GM12878 (cell line): ENCODE measurements at regions not wholly inside any gene's neighbourhood (a gene's known extent, or its start where the extent isn't known, plus 50 kb on each side); places are given as distances from the start of the nearest gene placed in this dataset.

ENCODE experiments used
- ATAC-seq: fragments of 200-7000 bp; cut with Tn5 transposase; 3 replicates; pipeline ENCODE4 v1.9.1; 2020; ENCODE audit warnings: mild to moderate bottlenecking, moderate library complexity
- BruUV-seq: library from RNA; stranded (reverse); fragments of 400-500 nt; replicated peaks from 2 replicates; lab custom pipeline; 2021; lab: Mats Ljungman, UMichigan
- CTCF ChIA-PET: fragments of 300-600 bp; sonication (Branson Sonifier 250); formaldehyde crosslinking; extraction: SDS; loops from one replicate; lab custom pipeline; 2021; ENCODE audit warnings: inconsistent platforms; lab: Yijun Ruan, JAX
- POLR2A ChIA-PET: fragments of 350-600 bp; formaldehyde crosslinking; extraction: SDS; loops from one replicate; lab custom pipeline; 2021; ENCODE audit warnings: inconsistent platforms; lab: Charles Lee
- RAD21 ChIA-PET: fragments of 300-600 bp; sonication (Branson Sonifier 250); formaldehyde crosslinking; loops from one replicate; lab custom pipeline; 2023; ENCODE audit warnings: antibody characterized with exemption; ENCODE audit not compliant: unreplicated experiment; lab: Charles Lee
- SMC1A ChIA-PET: fragments of 300-600 bp; sonication (Branson Sonifier 250); formaldehyde crosslinking; loops from one replicate; lab custom pipeline; 2023; ENCODE audit not compliant: unreplicated experiment, uncharacterized antibody; lab: Charles Lee
- DNase-seq: peaks from one replicate; pipeline ENCODE4 v3.0.0-alpha.2; 2011; ENCODE audit warnings: low read depth, low spot score
- FAIRE-seq: peaks from 3 replicates; lab custom pipeline; 2011; peaks lifted over from hg19 to GRCh38; lab: Jason Lieb, UNC
- H2AFZ ChIP-seq: 2 replicates; pipeline ENCODE4 v1.6.0; 2011; ENCODE audit warnings: low read depth, low read length, control low read depth; ENCODE audit not compliant: control insufficient read depth
- H3K27ac ChIP-seq: 2 replicates; pipeline ENCODE4 v1.5.1; 2011; ENCODE audit warnings: control low read depth; ENCODE audit not compliant: control insufficient read depth, insufficient read depth
- H3K27me3 ChIP-seq, 2 experiments: replicated peaks in 1 of 2; 2 replicates each; pipeline versions ENCODE4 v1.6.0 to v1.6.1; 2011; ENCODE audit warnings: low read length in 1 of 2; ENCODE audit not compliant: control insufficient read depth in 2 of 2, insufficient read depth in 2 of 2
- H3K36me3 ChIP-seq, 2 experiments: 2 replicates each; pipeline ENCODE4 v1.5.1; 2011; ENCODE audit warnings: low read length in 1 of 2; ENCODE audit not compliant: control insufficient read depth in 2 of 2, insufficient read depth in 2 of 2
- H3K4me1 ChIP-seq: 2 replicates; pipeline ENCODE4 v1.6.1; 2011; ENCODE audit warnings: mild to moderate bottlenecking, low read length, moderate library complexity, mixed read lengths; ENCODE audit not compliant: control insufficient read depth, insufficient read depth
- H3K4me2 ChIP-seq: 2 replicates; pipeline ENCODE4 v1.6.0; 2011; ENCODE audit warnings: control low read depth; ENCODE audit not compliant: control insufficient read depth, insufficient read depth
- H3K4me3 ChIP-seq: fragments of 200-600 bp; sonication (generic); 2 replicates; pipeline ENCODE4 v1.5.1; 2016
- H3K79me2 ChIP-seq: 2 replicates; pipeline ENCODE4 v1.6.0; 2011; ENCODE audit warnings: low read length; ENCODE audit not compliant: control insufficient read depth, insufficient read depth
- H3K9ac ChIP-seq: 2 replicates; pipeline ENCODE4 v1.8.0; 2011; ENCODE audit warnings: low read length, control low read depth, mixed read lengths; ENCODE audit not compliant: control insufficient read depth, insufficient read depth
- H3K9me3 ChIP-seq: replicated peaks from 3 replicates; pipeline ENCODE4 v1.5.1; 2011; ENCODE audit warnings: mild to moderate bottlenecking, low read length; ENCODE audit not compliant: control insufficient read depth, insufficient read depth
- H4K20me1 ChIP-seq: 2 replicates; pipeline ENCODE4 v1.6.0; 2011; ENCODE audit not compliant: control insufficient read depth, insufficient read depth
- IKZF2 ChIP-seq, 2 experiments: fragments of 450-650 bp; IDR thresholded peaks; 2 replicates each; pipeline ENCODE4 v1.6.1; 2017; ENCODE audit warnings: mild to moderate bottlenecking in 2 of 2, moderate library complexity in 2 of 2
- NFYA ChIP-seq: IDR thresholded peaks from 2 replicates; pipeline ENCODE4 v1.6.1; 2011; ENCODE audit warnings: low read depth, mild to moderate bottlenecking, low read length, improper control_type of control experiment, borderline replicate concordance
- NRF1 ChIP-seq: conservative IDR thresholded peaks from 2 replicates; pipeline ENCODE4 v1.6.1; 2011; ENCODE audit warnings: mild to moderate bottlenecking, low read depth, low read length, improper control_type of control experiment
- ZNF207 ChIP-seq: fragments of 450-650 bp; IDR thresholded peaks from 2 replicates; pipeline ENCODE4 v1.6.1; 2014; ENCODE audit warnings: antibody characterized with exemption, mild to moderate bottlenecking, borderline replicate concordance
- WGBS: methylation state at CpG from one replicate; pipeline ENCODE4 v1.1.6; 2016; ENCODE audit warnings: low lambda C conversion rate; ENCODE audit not compliant: insufficient replicate concordance, insufficient coverage; ENCODE audit errors: missing lambda C conversion rate; 5-methylcytosine and 5-hydroxymethylcytosine counted together
- in situ Hi-C: fragments of 300-500 bp; cut with MboI; formaldehyde crosslinking; loops from 9 replicates; pipeline ENCODE4 v1.14.3; 2018; ENCODE audit warnings: mixed read lengths
- intact Hi-C: fragments of 100-400 bp; cut with micrococcal nuclease; formaldehyde crosslinking; loops from one replicate; pipeline ENCODE4 v1.14.2; 2022; ENCODE audit not compliant: unreplicated experiment
- TF ChIP-seq, protein P1 (sequence below), 3 experiments: IDR thresholded peaks in 2 of 3; conservative IDR thresholded peaks in 1 of 3; 2 replicates each; pipeline ENCODE4 v1.5.1; 2011; ENCODE audit warnings: low read depth in 3 of 3, low read length in 3 of 3, mild to moderate bottlenecking in 3 of 3, control low read depth in 2 of 3, moderate library complexity in 2 of 3, inconsistent platforms in 1 of 3, mixed read lengths in 1 of 3; ENCODE audit not compliant: control insufficient read depth in 2 of 3, insufficient read depth in 1 of 3; ENCODE audit errors: extremely low read depth in 1 of 3

DNA sequence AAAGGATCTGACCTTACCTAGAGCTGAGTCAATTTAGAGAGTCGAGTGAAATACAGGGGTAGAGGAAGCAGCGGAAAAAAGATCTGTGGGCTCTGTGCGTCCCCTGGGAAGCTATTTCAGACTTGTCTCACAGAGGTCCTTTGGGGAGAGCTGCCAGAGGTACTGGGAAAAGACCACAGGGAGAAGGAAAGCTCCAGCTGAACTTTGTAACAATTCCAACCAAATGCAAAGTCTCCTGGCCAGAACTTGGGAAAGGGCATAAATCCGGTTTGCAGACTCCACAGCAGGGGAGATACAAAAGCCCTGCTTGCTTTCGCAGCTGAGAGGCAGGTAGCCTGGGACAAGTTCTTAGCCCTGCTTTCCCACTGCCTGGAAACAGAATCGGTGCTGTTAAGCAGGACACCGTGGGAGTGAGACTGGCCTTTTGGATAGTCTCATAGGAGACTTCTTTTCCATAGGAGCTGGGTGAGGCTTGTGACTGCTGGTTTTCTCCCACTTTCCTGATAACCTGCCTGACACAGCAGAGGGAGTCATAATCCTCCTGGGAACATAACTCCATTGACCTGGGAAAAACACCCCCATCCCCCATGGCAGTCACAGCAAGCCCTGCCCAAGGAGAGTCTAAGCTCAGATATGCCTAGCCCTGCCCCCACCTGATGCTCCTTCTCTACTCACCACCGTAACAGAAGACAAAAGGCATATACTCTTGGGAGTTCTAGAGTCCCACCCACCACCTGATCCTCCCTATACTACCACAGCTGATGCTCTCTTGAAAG, 926.2 kb downstream of the KCNMA1 start:
- H3K4me1 ChIP-seq: no peaks in the 10 kb centered on the region
- ChIA-PET SMC1A (no interaction called here), CTCF (interaction anchor here (0.7 kb wide), 1 partner anchor 16 kb away, joined by 3 read pairs; no protein-coding TSS in a partner anchor), POLR2A (no interaction called here), RAD21 (no interaction called here)
- H3K79me2 ChIP-seq: no peaks in the 10 kb centered on the region
- no peaks in the 10 kb centered on the region for H3K9me3 ChIP-seq
- in situ Hi-C loops: no loop called here
- no peaks in the 10 kb centered on the region for H4K20me1 ChIP-seq
- no peak overlapping the region for H3K4me3 ChIP-seq
- no TSS peak for BruUV-seq
- no peak overlapping the region for H3K27ac ChIP-seq
- no peak overlapping the region for H3K4me2 ChIP-seq
- H2AFZ ChIP-seq: no peak overlapping the region
- FAIRE-seq (no peak), DNase-seq (no peak), ATAC-seq (no peak)
- intact Hi-C loops: no loop called here
- WGBS: 28% methylated on average over 8 of the region's 8 CpGs
- no peaks in the 10 kb centered on the region for H3K27me3 ChIP-seq
- no peak overlapping the region for H3K9ac ChIP-seq
- no peaks in the 10 kb centered on the region for H3K36me3 ChIP-seq
- TF ChIP-seq IKZF2 (IDR thresholded peaks at IDR 0.05) (no peak), NFYA (no peak), ZNF207 (no peak), NRF1 (no peak)
- TF ChIP-seq, protein P1, sequence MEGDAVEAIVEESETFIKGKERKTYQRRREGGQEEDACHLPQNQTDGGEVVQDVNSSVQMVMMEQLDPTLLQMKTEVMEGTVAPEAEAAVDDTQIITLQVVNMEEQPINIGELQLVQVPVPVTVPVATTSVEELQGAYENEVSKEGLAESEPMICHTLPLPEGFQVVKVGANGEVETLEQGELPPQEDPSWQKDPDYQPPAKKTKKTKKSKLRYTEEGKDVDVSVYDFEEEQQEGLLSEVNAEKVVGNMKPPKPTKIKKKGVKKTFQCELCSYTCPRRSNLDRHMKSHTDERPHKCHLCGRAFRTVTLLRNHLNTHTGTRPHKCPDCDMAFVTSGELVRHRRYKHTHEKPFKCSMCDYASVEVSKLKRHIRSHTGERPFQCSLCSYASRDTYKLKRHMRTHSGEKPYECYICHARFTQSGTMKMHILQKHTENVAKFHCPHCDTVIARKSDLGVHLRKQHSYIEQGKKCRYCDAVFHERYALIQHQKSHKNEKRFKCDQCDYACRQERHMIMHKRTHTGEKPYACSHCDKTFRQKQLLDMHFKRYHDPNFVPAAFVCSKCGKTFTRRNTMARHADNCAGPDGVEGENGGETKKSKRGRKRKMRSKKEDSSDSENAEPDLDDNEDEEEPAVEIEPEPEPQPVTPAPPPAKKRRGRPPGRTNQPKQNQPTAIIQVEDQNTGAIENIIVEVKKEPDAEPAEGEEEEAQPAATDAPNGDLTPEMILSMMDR (IDR thresholded peaks at IDR 0.05 in 2 of 3, conservative IDR thresholded peaks at IDR 0.05 in 1 of 3; ENCODE audit: control insufficient read depth in 2 of 3, extremely low read depth in 1 of 3, insufficient read depth in 1 of 3, low read depth in 3 of 3, low read length in 3 of 3): no peak
